Mesothelial cell of epicardium (in vitro differentiated cells): ENCODE measurements at regions not wholly inside any gene's neighbourhood (a gene's known extent, or its start where the extent isn't known, plus 50 kb on each side); places are given as distances from the start of the nearest gene placed in this dataset.

Experiments used
- DNase-seq, 2 experiments: peaks; one replicate each; pipeline ENCODE4 v3.0.0; 2021; ENCODE audit warnings: low spot score in 2 of 2; ENCODE audit not compliant: unreplicated experiment in 2 of 2
- H3K27ac Mint-ChIP-seq: 2 replicates; pipeline ENCODE4 v1.8.0; 2021; ENCODE audit warnings: mixed read lengths
- H3K27me3 Mint-ChIP-seq: 2 replicates; pipeline ENCODE4 v1.8.0; 2021; ENCODE audit warnings: low read depth, mixed read lengths
- H3K36me3 Mint-ChIP-seq: 2 replicates; pipeline ENCODE4 v1.8.0; 2021; ENCODE audit warnings: mixed read lengths
- H3K4me1 Mint-ChIP-seq: 2 replicates; pipeline ENCODE4 v1.8.0; 2021; ENCODE audit warnings: mixed read lengths
- H3K4me3 Mint-ChIP-seq: 2 replicates; pipeline ENCODE4 v1.8.0; 2021; ENCODE audit warnings: mild to moderate bottlenecking, moderate library complexity, mixed read lengths
- H3K9me3 Mint-ChIP-seq: 2 replicates; pipeline ENCODE4 v1.8.0; 2021; ENCODE audit warnings: mixed read lengths
- TF ChIP-seq, protein P1 (sequence below): fragments of 200-600 bp; sonication (generic); IDR thresholded peaks from one replicate; pipeline ENCODE4 v1.5.0; 2021; ENCODE audit warnings: antibody characterized with exemption; ENCODE audit not compliant: unreplicated experiment

- Mint-ChIP-seq H3K36me3 (no peaks in the 10 kb centered on the region), H3K27me3 (peaks cover 63% of the 10 kb centered on the region), H3K4me3 (no peak overlapping the region), H3K4me1 (peaks cover 20% of the 10 kb centered on the region), H3K27ac (no peak overlapping the region), H3K9me3 (peaks cover 3% of the 10 kb centered on the region)
- no peak for DNase-seq
- TF ChIP-seq, protein P1, sequence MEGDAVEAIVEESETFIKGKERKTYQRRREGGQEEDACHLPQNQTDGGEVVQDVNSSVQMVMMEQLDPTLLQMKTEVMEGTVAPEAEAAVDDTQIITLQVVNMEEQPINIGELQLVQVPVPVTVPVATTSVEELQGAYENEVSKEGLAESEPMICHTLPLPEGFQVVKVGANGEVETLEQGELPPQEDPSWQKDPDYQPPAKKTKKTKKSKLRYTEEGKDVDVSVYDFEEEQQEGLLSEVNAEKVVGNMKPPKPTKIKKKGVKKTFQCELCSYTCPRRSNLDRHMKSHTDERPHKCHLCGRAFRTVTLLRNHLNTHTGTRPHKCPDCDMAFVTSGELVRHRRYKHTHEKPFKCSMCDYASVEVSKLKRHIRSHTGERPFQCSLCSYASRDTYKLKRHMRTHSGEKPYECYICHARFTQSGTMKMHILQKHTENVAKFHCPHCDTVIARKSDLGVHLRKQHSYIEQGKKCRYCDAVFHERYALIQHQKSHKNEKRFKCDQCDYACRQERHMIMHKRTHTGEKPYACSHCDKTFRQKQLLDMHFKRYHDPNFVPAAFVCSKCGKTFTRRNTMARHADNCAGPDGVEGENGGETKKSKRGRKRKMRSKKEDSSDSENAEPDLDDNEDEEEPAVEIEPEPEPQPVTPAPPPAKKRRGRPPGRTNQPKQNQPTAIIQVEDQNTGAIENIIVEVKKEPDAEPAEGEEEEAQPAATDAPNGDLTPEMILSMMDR = no peak
Observed at GRCh38 chr20:10853731-10854130, 179.9 kb upstream of the JAG1 start.

- Mint-ChIP-seq H3K4me1 (peaks cover 17% of the 10 kb centered on the region), H3K36me3 (no peaks in the 10 kb centered on the region), H3K27ac (no peak overlapping the region), H3K4me3 (no peak overlapping the region), H3K27me3 (peaks cover 67% of the 10 kb centered on the region), H3K9me3 (peaks cover 5% of the 10 kb centered on the region)
- TF ChIP-seq, protein P1 = no peak
- DNase-seq = no peak
Observed at GRCh38 chr20:10854976-10855375, 181.2 kb upstream of the JAG1 start.

- no peak overlapping the region for H3K4me3 Mint-ChIP-seq
- H3K27ac Mint-ChIP-seq = no peak overlapping the region
- peaks cover 17% of the 10 kb centered on the region for H3K4me1 Mint-ChIP-seq
- peaks cover 5% of the 10 kb centered on the region for H3K9me3 Mint-ChIP-seq
- H3K36me3 Mint-ChIP-seq = no peaks in the 10 kb centered on the region
- peaks cover 72% of the 10 kb centered on the region for H3K27me3 Mint-ChIP-seq
- TF ChIP-seq, protein P1 = no peak
- DNase-seq = no peak
Observed at GRCh38 chr20:10855778-10856177, 182.0 kb upstream of the JAG1 start.

- H3K4me3 Mint-ChIP-seq = no peak overlapping the region
- TF ChIP-seq, protein P1 = no peak
- no peak for DNase-seq
- H3K27me3 Mint-ChIP-seq = peaks cover 67% of the 10 kb centered on the region
- H3K27ac Mint-ChIP-seq = no peak overlapping the region
- no peaks in the 10 kb centered on the region for H3K36me3 Mint-ChIP-seq
- H3K4me1 Mint-ChIP-seq = peaks cover 18% of the 10 kb centered on the region
- H3K9me3 Mint-ChIP-seq = peaks cover 5% of the 10 kb centered on the region
Observed at GRCh38 chr20:10856237-10857015, 182.6 kb upstream of the JAG1 start.

DNA sequence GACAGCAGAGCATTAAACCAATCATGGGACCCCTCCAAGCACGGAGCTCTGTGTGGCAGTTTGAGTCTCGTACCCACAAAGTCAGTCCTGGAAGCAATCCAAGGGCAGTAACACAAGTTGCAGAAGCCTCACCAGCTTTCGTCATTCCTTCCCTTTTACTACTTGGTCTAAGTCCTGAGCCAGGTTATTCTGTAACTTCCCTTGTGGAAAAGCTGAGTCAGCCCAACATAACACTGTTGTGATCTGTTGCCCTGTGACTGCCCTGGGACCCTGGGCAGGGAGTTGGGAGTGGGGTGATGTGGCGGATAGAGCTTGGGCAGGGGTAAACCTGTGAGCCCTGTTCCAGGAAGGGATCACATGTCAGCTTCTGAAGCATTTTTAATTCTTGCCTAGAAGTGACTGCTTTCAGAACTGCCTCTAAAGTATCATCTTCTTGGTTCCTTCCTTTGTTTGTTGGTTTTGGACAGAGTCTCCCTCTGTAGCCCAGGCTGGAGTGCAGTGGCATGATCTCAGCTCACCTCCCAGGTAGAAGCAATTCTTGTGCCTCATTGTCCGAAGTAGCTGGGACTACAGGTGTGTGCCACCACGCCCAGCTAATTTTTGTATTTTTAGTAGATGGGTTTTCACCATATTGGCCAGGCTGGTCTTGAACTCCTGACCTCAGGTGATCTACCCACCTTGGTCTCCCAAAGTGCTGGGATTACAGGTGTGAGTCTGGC, 183.7 kb upstream of the JAG1 start:
- Mint-ChIP-seq H3K27me3 (peaks cover 63% of the 10 kb centered on the region), H3K4me3 (no peak overlapping the region), H3K36me3 (no peaks in the 10 kb centered on the region), H3K4me1 (peaks cover 27% of the 10 kb centered on the region), H3K9me3 (peaks cover 5% of the 10 kb centered on the region), H3K27ac (no peak overlapping the region)
- DNase-seq = no peak
- TF ChIP-seq, protein P1 = no peak
